H9 (cell line): ENCODE measurements at regions not wholly inside any gene's neighbourhood (a gene's known extent, or its start where the extent isn't known, plus 50 kb on each side); places are given as distances from the start of the nearest gene placed in this dataset.

Experiments used
- DNase-seq: peaks from one replicate; pipeline ENCODE4 v3.0.0-alpha.2; 2017
- H2AFZ ChIP-seq: one replicate; pipeline ENCODE4 v1.6.1; 2013; ENCODE audit warnings: mild to moderate bottlenecking, low read length, control low read depth, moderate library complexity
- H2AK5ac ChIP-seq: 2 replicates; pipeline ENCODE4 v1.6.1; 2013; ENCODE audit warnings: low read length, control low read depth, mixed read lengths; ENCODE audit not compliant: insufficient read length
- H2BK120ac ChIP-seq: one replicate; pipeline ENCODE4 v1.6.1; 2013; ENCODE audit warnings: low read depth, mild to moderate bottlenecking, low read length, control low read depth, inconsistent platforms; ENCODE audit not compliant: poor library complexity, severe bottlenecking
- H2BK12ac ChIP-seq: 2 replicates; pipeline ENCODE4 v1.6.1; 2013; ENCODE audit warnings: low read length, control low read depth, mixed read lengths, low read depth; ENCODE audit not compliant: insufficient read length
- H2BK15ac ChIP-seq: 2 replicates; pipeline ENCODE4 v1.6.1; 2013; ENCODE audit warnings: low read depth, low read length, control low read depth
- H2BK20ac ChIP-seq: one replicate; pipeline ENCODE4 v1.6.1; 2013; ENCODE audit warnings: low read depth, mild to moderate bottlenecking, low read length, control low read depth, inconsistent platforms; ENCODE audit not compliant: poor library complexity, severe bottlenecking
- H2BK5ac ChIP-seq: 2 replicates; pipeline ENCODE4 v1.6.1; 2013; ENCODE audit warnings: low read length, control low read depth, mixed read lengths; ENCODE audit not compliant: insufficient read length
- H3K14ac ChIP-seq: 2 replicates; pipeline ENCODE4 v1.6.1; 2013; ENCODE audit warnings: low read length, control low read depth; ENCODE audit not compliant: insufficient read depth
- H3K18ac ChIP-seq: 2 replicates; pipeline ENCODE4 v1.6.1; 2013; ENCODE audit warnings: low read depth, mild to moderate bottlenecking, mixed read lengths, low read length, control low read depth; ENCODE audit not compliant: insufficient read length
- H3K23ac ChIP-seq: 2 replicates; pipeline ENCODE4 v1.6.1; 2013; ENCODE audit warnings: low read length, control low read depth, mixed read lengths, low read depth; ENCODE audit not compliant: insufficient read length
- H3K23me2 ChIP-seq: 2 replicates; pipeline ENCODE4 v1.6.1; 2013; ENCODE audit warnings: low read depth, mild to moderate bottlenecking, mixed read lengths, low read length, control low read depth; ENCODE audit not compliant: insufficient read length, poor library complexity, severe bottlenecking
- H3K27ac ChIP-seq: 2 replicates; pipeline ENCODE4 v1.5.1; 2013; ENCODE audit warnings: low read length, control low read depth, mixed read lengths, low read depth; ENCODE audit not compliant: insufficient read length
- H3K27me3 ChIP-seq: 2 replicates; pipeline ENCODE4 v1.6.1; 2013; ENCODE audit warnings: low read length, control low read depth, inconsistent platforms; ENCODE audit not compliant: insufficient read depth
- H3K4ac ChIP-seq: 2 replicates; pipeline ENCODE4 v1.6.1; 2013; ENCODE audit warnings: low read depth, mild to moderate bottlenecking, control low read depth, inconsistent platforms, low read length, moderate library complexity
- H3K4me1 ChIP-seq: 2 replicates; pipeline ENCODE4 v1.6.1; 2013; ENCODE audit warnings: low read length, control low read depth, inconsistent platforms; ENCODE audit not compliant: insufficient read depth
- H3K4me2 ChIP-seq: 2 replicates; pipeline ENCODE4 v1.6.1; 2013; ENCODE audit warnings: low read length, control low read depth, mixed read lengths; ENCODE audit not compliant: insufficient read length, insufficient read depth
- H3K56ac ChIP-seq: 2 replicates; pipeline ENCODE4 v1.6.1; 2013; ENCODE audit warnings: low read depth, mild to moderate bottlenecking, mixed read lengths, low read length, control low read depth; ENCODE audit not compliant: insufficient read length
- H3K79me1 ChIP-seq: 2 replicates; pipeline ENCODE4 v1.6.1; 2013; ENCODE audit warnings: low read depth, mild to moderate bottlenecking, moderate library complexity, low read length, control low read depth, inconsistent platforms; ENCODE audit not compliant: insufficient read depth, poor library complexity, severe bottlenecking
- H3K79me2 ChIP-seq: 2 replicates; pipeline ENCODE4 v1.6.1; 2013; ENCODE audit warnings: low read length, control low read depth, inconsistent platforms; ENCODE audit not compliant: insufficient read depth
- H3K9ac ChIP-seq: 2 replicates; pipeline ENCODE4 v1.6.1; 2013; ENCODE audit warnings: low read length, control low read depth, mixed read lengths; ENCODE audit not compliant: insufficient read length; ENCODE audit errors: extremely low read depth
- H3K9me3 ChIP-seq: one replicate; pipeline ENCODE4 v1.6.1; 2013; ENCODE audit warnings: low read depth, low read length, inconsistent platforms; ENCODE audit not compliant: control insufficient read depth
- H3T11ph ChIP-seq: one replicate; pipeline ENCODE4 v1.6.1; 2013; ENCODE audit warnings: mild to moderate bottlenecking, low read length, control low read depth, inconsistent platforms
- H4K20me1 ChIP-seq: one replicate; pipeline ENCODE4 v1.6.1; 2013; ENCODE audit not compliant: control insufficient read depth, insufficient read length, insufficient read depth
- H4K5ac ChIP-seq: 2 replicates; pipeline ENCODE4 v1.6.1; 2013; ENCODE audit warnings: low read depth, mild to moderate bottlenecking, mixed read lengths, low read length, control low read depth; ENCODE audit not compliant: insufficient read length
- H4K8ac ChIP-seq: replicated peaks from 2 replicates; pipeline ENCODE4 v1.6.1; 2013; ENCODE audit warnings: low read length, control low read depth, mixed read lengths, low read depth; ENCODE audit not compliant: insufficient read length
- H4K91ac ChIP-seq: 2 replicates; pipeline ENCODE4 v1.6.1; 2013; ENCODE audit warnings: low read depth, mild to moderate bottlenecking, moderate library complexity, mixed read lengths, low read length, control low read depth; ENCODE audit not compliant: insufficient read length
- H3K27ac Mint-ChIP-seq, 3 experiments: 2 replicates in 2 of 3; 3 replicates in 1 of 3; pipeline ENCODE4 v1.8.0; 2020 to 2021; ENCODE audit warnings: mixed read lengths in 3 of 3, mild to moderate bottlenecking in 1 of 3, moderate library complexity in 1 of 3
- H3K27me3 Mint-ChIP-seq: 2 replicates; pipeline ENCODE4 v1.8.0; 2021; ENCODE audit warnings: low read depth, mild to moderate bottlenecking, moderate library complexity, mixed read lengths
- H3K36me3 Mint-ChIP-seq, 3 experiments: 2 replicates in 2 of 3; 3 replicates in 1 of 3; pipeline ENCODE4 v1.8.0; 2020 to 2021; ENCODE audit warnings: low read depth in 3 of 3, mixed read lengths in 3 of 3; ENCODE audit not compliant: insufficient read depth in 1 of 3
- H3K4me1 Mint-ChIP-seq, 2 experiments: 2 replicates each; pipeline ENCODE4 v1.8.0; 2020; ENCODE audit warnings: mixed read lengths in 2 of 2
- H3K4me3 Mint-ChIP-seq, 2 experiments: 2 replicates in 1 of 2; 3 replicates in 1 of 2; pipeline ENCODE4 v1.8.0; 2020 to 2021; ENCODE audit warnings: mild to moderate bottlenecking in 2 of 2, mixed read lengths in 2 of 2, moderate library complexity in 1 of 2
- H3K9me3 Mint-ChIP-seq, 2 experiments: 2 replicates in 1 of 2; 3 replicates in 1 of 2; pipeline ENCODE4 v1.8.0; 2020; ENCODE audit warnings: mild to moderate bottlenecking in 2 of 2, mixed read lengths in 2 of 2, moderate library complexity in 1 of 2
- WGBS: extraction: QIAGEN DNeasy Blood & Tissue Kit; methylation state at CpG from one replicate; pipeline ENCODE4 v1.1.7; 2013; ENCODE audit warnings: missing lambda C conversion rate, low lambda C conversion rate, mixed read lengths; ENCODE audit not compliant: insufficient read length; ENCODE audit errors: extremely low coverage; 5-methylcytosine and 5-hydroxymethylcytosine counted together
- TF ChIP-seq, protein P1 (sequence below): fragments of 200-600 bp; sonication (generic); conservative IDR thresholded peaks from 3 replicates; pipeline ENCODE4 v1.8.0; 2021; ENCODE audit warnings: antibody characterized with exemption, mild to moderate bottlenecking

DNA sequence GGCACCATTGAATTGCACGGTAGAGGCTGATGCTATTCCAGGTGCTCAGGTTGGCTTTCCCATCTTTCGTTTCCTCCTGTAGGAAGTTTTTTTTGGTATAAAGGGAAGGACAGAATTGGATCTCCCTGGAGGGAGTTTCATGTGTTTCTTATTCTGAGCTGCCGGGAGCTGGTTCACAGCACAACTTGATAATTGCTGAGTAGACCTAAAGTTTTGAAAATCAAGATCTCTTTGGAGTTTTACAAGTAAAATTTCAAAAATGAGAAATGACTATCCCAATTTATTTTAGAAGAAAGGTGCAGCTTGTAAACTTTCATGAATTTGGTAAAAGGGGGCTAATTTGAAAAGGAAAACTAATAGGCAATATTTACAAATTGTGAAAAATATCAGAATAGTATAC lies 125.2 kb upstream of the ESR1 start:
- Histone ChIP-seq H3K23ac (no peak overlapping the region), H3K79me1 (no peaks in the 10 kb centered on the region), H2BK15ac (no peak overlapping the region), H4K91ac (no peak overlapping the region), H3K9ac (no peak overlapping the region), H3K18ac (no peak overlapping the region), H2BK20ac (no peak overlapping the region), H3K27me3 (no peaks in the 10 kb centered on the region), H3K56ac (no peak overlapping the region), H3K27ac (no peak overlapping the region), H3K4me1 (no peaks in the 10 kb centered on the region), H3K79me2 (no peaks in the 10 kb centered on the region), H2BK12ac (no peak overlapping the region), H4K8ac (no peak overlapping the region), H4K20me1 (no peaks in the 10 kb centered on the region), H2BK120ac (no peak overlapping the region), H3T11ph (no peak overlapping the region), H3K14ac (no peak overlapping the region), H3K23me2 (no peaks in the 10 kb centered on the region), H2AFZ (no peak overlapping the region), H2AK5ac (no peak overlapping the region), H2BK5ac (no peak overlapping the region), H3K9me3 (no peaks in the 10 kb centered on the region), H3K4ac (no peak overlapping the region), H4K5ac (no peak overlapping the region), H3K4me2 (no peak overlapping the region)
- Mint-ChIP-seq H3K9me3 (no peaks in the 10 kb centered on the region), H3K4me1 (no peaks in the 10 kb centered on the region; a peak in 2 of 4 replicates), H3K27ac (no peak overlapping the region), H3K4me3 (no peak overlapping the region), H3K27me3 (no peaks in the 10 kb centered on the region; the same call in 1 of the 2 replicates), H3K36me3 (no peaks in the 10 kb centered on the region)
- WGBS = no CpG with 5 or more reads among the region's 3 CpGs
- TF ChIP-seq, protein P1, sequence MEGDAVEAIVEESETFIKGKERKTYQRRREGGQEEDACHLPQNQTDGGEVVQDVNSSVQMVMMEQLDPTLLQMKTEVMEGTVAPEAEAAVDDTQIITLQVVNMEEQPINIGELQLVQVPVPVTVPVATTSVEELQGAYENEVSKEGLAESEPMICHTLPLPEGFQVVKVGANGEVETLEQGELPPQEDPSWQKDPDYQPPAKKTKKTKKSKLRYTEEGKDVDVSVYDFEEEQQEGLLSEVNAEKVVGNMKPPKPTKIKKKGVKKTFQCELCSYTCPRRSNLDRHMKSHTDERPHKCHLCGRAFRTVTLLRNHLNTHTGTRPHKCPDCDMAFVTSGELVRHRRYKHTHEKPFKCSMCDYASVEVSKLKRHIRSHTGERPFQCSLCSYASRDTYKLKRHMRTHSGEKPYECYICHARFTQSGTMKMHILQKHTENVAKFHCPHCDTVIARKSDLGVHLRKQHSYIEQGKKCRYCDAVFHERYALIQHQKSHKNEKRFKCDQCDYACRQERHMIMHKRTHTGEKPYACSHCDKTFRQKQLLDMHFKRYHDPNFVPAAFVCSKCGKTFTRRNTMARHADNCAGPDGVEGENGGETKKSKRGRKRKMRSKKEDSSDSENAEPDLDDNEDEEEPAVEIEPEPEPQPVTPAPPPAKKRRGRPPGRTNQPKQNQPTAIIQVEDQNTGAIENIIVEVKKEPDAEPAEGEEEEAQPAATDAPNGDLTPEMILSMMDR = no peak
- no peak for DNase-seq
